ENCODE measurements at regions not wholly inside any gene's neighbourhood (a gene's known extent, or its start where the extent isn't known, plus 50 kb on each side); places are given as distances from the start of the nearest gene placed in this dataset.

DNA sequence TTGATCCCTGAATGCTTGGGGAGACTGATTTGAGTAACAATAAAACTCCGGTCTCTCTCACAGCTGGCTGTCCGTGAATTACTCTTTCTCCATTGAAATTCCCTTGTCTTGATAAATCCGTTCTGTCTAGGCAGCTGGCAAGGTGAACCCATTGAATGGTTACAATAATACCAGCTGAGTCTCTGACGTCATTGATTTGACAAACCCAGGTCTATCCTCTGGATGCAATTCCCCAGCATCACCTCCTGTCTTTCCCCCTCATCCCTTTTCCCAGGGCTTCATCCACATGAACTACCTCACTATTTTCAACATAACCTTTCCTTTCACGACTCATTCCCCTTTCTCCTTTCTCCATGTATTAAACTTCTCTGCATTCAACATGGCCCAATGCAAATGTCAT is 98.7 kb upstream of the TMEM132C start:
- ATAC-seq (no peak), DNase-seq (no peak)
- no peaks in the 10 kb centered on the region for H3K4me1 Mint-ChIP-seq (ENCODE audit: low read depth)
- peaks cover 2% of the 10 kb centered on the region for H3K9me3 Mint-ChIP-seq
- no peak overlapping the region for H3K4me3 Mint-ChIP-seq
- ChIA-PET CTCF (no interaction called here), POLR2A (no interaction called here)
- no peaks in the 10 kb centered on the region for H3K36me3 Mint-ChIP-seq (ENCODE audit: low read depth)
- intact Hi-C loops (cut with micrococcal nuclease), result no loop called here
- no peaks in the 10 kb centered on the region for H3K27me3 Mint-ChIP-seq
- no peak overlapping the region for H3K27ac Mint-ChIP-seq
- TF ChIP-seq, protein P1, sequence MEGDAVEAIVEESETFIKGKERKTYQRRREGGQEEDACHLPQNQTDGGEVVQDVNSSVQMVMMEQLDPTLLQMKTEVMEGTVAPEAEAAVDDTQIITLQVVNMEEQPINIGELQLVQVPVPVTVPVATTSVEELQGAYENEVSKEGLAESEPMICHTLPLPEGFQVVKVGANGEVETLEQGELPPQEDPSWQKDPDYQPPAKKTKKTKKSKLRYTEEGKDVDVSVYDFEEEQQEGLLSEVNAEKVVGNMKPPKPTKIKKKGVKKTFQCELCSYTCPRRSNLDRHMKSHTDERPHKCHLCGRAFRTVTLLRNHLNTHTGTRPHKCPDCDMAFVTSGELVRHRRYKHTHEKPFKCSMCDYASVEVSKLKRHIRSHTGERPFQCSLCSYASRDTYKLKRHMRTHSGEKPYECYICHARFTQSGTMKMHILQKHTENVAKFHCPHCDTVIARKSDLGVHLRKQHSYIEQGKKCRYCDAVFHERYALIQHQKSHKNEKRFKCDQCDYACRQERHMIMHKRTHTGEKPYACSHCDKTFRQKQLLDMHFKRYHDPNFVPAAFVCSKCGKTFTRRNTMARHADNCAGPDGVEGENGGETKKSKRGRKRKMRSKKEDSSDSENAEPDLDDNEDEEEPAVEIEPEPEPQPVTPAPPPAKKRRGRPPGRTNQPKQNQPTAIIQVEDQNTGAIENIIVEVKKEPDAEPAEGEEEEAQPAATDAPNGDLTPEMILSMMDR (IDR thresholded peaks at IDR 0.05), result no peak

DNA sequence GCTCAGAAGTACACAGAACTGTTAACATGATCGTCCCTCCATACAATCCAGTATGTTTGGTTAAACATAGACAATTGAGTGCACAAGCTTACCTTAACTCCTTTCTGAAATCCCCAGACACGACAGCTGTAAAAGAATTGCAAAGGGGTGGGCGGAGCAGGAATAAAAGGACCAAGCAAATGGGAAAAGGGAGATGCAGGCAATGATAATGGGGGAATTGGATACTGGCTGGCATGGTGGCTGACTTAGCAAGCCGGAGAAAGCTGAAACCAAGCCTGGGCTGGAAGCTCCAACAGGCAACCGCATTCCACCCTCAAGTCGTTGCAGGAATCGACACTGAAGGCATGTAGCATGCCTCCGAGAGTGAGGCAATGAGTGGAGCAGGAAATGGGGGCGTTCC is 96.8 kb upstream of the TMEM132C start:
- DNase-seq (no peak), ATAC-seq (no peak)
- Mint-ChIP-seq H3K9me3 (peaks cover 2% of the 10 kb centered on the region), H3K4me1 (ENCODE audit: low read depth) (no peaks in the 10 kb centered on the region), H3K36me3 (ENCODE audit: low read depth) (no peaks in the 10 kb centered on the region), H3K27me3 (no peaks in the 10 kb centered on the region), H3K4me3 (no peak overlapping the region), H3K27ac (no peak overlapping the region)
- TF ChIP-seq, protein P1 (IDR thresholded peaks at IDR 0.05), result no peak
- intact Hi-C loops (cut with micrococcal nuclease), result no loop called here
- CTCF ChIA-PET, result interaction anchor here (1.1 kb wide), 1 partner anchor 12 kb away, joined by 3 read pairs; no protein-coding TSS in a partner anchor
- POLR2A ChIA-PET, result no interaction called here

DNA sequence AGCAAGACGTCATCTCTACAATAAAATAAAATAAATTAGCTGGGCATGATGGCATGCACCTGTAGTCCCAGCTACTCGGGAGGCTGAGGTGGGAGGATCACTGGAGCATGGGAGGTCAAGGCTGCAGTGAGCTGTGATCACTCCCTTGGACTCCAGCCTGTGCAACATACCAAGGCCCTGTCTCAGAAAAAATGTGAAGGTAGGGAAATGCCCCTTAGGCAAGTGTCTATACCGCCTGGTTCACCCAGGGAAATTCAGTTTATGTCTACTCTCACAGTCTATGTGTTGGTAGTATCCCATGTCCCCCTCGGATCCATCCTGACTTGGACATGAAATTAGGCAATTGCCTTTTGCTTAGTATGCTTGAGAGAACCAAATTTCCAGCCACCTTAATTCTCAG is 88.4 kb upstream of the TMEM132C start:
- ChIA-PET POLR2A (no interaction called here), CTCF (no interaction called here)
- H3K4me3 Mint-ChIP-seq, result no peak overlapping the region
- DNase-seq (no peak), ATAC-seq (no peak)
- no peak overlapping the region for H3K27ac Mint-ChIP-seq
- TF ChIP-seq, protein P1 (IDR thresholded peaks at IDR 0.05), result no peak
- H3K9me3 Mint-ChIP-seq, result peaks cover 3% of the 10 kb centered on the region
- H3K4me1 Mint-ChIP-seq (ENCODE audit: low read depth), result no peaks in the 10 kb centered on the region
- intact Hi-C loops (cut with micrococcal nuclease), result no loop called here
- no peaks in the 10 kb centered on the region for H3K36me3 Mint-ChIP-seq (ENCODE audit: low read depth)
- H3K27me3 Mint-ChIP-seq, result no peaks in the 10 kb centered on the region

DNA sequence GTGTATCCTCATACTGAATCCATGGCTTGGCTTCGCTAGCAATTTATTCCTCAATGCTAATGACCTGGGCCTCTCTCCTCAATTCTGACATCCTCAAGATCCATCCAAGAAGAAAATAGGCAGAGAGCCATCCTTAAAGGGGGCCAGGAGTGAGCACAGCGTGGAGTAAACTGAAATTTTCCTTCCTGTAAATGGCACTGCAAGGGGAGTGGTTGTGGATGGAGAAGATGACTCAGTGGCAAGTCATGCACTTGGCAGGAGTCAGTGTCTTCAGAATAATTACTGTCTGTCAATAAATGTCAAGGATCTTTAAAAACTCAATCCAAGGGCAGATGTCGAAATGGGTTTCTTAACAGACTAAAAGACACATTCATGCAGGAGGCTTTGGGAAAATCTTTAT is 88.0 kb upstream of the TMEM132C start:
- CTCF ChIA-PET, result no interaction called here
- no peaks in the 10 kb centered on the region for H3K36me3 Mint-ChIP-seq (ENCODE audit: low read depth)
- DNase-seq, result no peak
- intact Hi-C loops (cut with micrococcal nuclease), result no loop called here
- no peaks in the 10 kb centered on the region for H3K4me1 Mint-ChIP-seq (ENCODE audit: low read depth)
- TF ChIP-seq, protein P1 (IDR thresholded peaks at IDR 0.05), result no peak
- H3K9me3 Mint-ChIP-seq, result peaks cover 3% of the 10 kb centered on the region
- POLR2A ChIA-PET, result no interaction called here
- no peak overlapping the region for H3K27ac Mint-ChIP-seq
- no peak for ATAC-seq
- no peak overlapping the region for H3K4me3 Mint-ChIP-seq
- H3K27me3 Mint-ChIP-seq, result no peaks in the 10 kb centered on the region

DNA sequence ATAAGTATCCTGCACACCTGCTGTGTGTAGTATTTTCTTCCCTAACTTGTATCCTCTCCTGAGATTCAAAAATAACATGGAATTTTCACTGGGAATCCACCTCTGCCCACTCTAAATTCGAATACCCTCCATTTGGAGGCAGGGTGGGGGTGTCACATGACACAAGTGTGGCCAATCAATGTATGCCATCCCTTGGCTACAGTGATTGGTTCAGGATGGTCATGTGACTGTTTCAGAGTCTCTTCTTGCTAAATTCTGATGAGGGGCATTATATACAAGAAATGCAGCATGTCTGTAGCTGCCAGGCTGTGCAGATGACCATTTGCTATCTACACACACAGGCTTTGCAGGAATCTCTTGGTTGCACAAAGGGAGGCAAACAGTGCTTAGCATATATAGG is 86.8 kb upstream of the TMEM132C start:
- Mint-ChIP-seq H3K27me3 (no peaks in the 10 kb centered on the region), H3K27ac (no peak overlapping the region), H3K4me1 (ENCODE audit: low read depth) (no peaks in the 10 kb centered on the region), H3K9me3 (peaks cover 3% of the 10 kb centered on the region), H3K36me3 (ENCODE audit: low read depth) (no peaks in the 10 kb centered on the region), H3K4me3 (no peak overlapping the region)
- POLR2A ChIA-PET, result no interaction called here
- intact Hi-C loops (cut with micrococcal nuclease), result no loop called here
- DNase-seq (no peak), ATAC-seq (no peak)
- CTCF ChIA-PET, result no interaction called here
- TF ChIP-seq, protein P1 (IDR thresholded peaks at IDR 0.05), result no peak
